ENCODE measurements at regions not wholly inside any gene's neighbourhood (a gene's known extent, or its start where the extent isn't known, plus 50 kb on each side); places are given as distances from the start of the nearest gene placed in this dataset.

GRCh38 chr18:60445341-60445740 lies 72.8 kb upstream of the MC4R start:
- no peak for DNase-seq

- DNase-seq = peak; percentile 98
Measured at GRCh38 chr18:60446821-60447220, 74.2 kb upstream of the MC4R start.

- no peak for DNase-seq
Measured at GRCh38 chr18:60448487-60449267, 76.1 kb upstream of the MC4R start.

GRCh38 chr18:60452421-60452820 lies 79.8 kb upstream of the MC4R start:
- no peak for DNase-seq

GRCh38 chr18:60466677-60467076 lies 94.1 kb upstream of the MC4R start:
- DNase-seq = no peak

GRCh38 chr18:60469387-60470100 lies 97.0 kb upstream of the MC4R start:
- DNase-seq = no peak

- no peak for DNase-seq
Measured at GRCh38 chr18:60471652-60472051, 99.1 kb upstream of the MC4R start.

- no peak for DNase-seq
Measured at GRCh38 chr18:60485201-60485600, 112.6 kb upstream of the MC4R start.

GRCh38 chr18:60493066-60493465 lies 120.5 kb upstream of the MC4R start:
- no peak for DNase-seq

- no peak for DNase-seq
Measured at GRCh38 chr18:60499675-60500074, 127.1 kb upstream of the MC4R start.

- DNase-seq = no peak
Measured at GRCh38 chr18:60500960-60501359, 128.4 kb upstream of the MC4R start.

- no peak for DNase-seq
Measured at GRCh38 chr18:60502591-60502990, 130.0 kb upstream of the MC4R start.

GRCh38 chr18:60503199-60503598 lies 130.6 kb upstream of the MC4R start:
- no peak for DNase-seq

GRCh38 chr18:60506190-60506589 lies 133.6 kb upstream of the MC4R start:
- no peak for DNase-seq

- DNase-seq = peak; percentile 70
Measured at GRCh38 chr18:60506682-60507081, 134.1 kb upstream of the MC4R start.

GRCh38 chr18:60508108-60508507 lies 135.5 kb upstream of the MC4R start:
- peak; percentile 93 for DNase-seq

- no peak for DNase-seq
Measured at GRCh38 chr18:60534538-60534937, 162.0 kb upstream of the MC4R start.

- no peak for DNase-seq
Measured at GRCh38 chr18:60537074-60537473, 164.5 kb upstream of the MC4R start.

- no peak for DNase-seq
Measured at GRCh38 chr18:60538891-60539290, 166.3 kb upstream of the MC4R start.

GRCh38 chr18:60541661-60542060 lies 169.1 kb upstream of the MC4R start:
- no peak for DNase-seq

GRCh38 chr18:60543646-60544045 lies 171.1 kb upstream of the MC4R start:
- DNase-seq = no peak

- DNase-seq = peak; percentile 23
Measured at GRCh38 chr18:60549338-60549960, 176.9 kb upstream of the MC4R start.

- no peak for DNase-seq
Measured at GRCh38 chr18:60552948-60553347, 180.4 kb upstream of the MC4R start.

GRCh38 chr18:60554967-60555366 lies 182.4 kb upstream of the MC4R start:
- DNase-seq = peak; percentile 42

Data from NCI-H524 treated with DMSO at 0.1 percent for 48 hours (cell line).